Activated CD4-positive, CD25-positive, alpha-beta regulatory T cell treated with anti-CD3 and anti-CD28 coated beads, Interleukin-2, amount 50 U/mL, for 24 hours (primary cell): ENCODE measurements at regions not wholly inside any gene's neighbourhood (a gene's known extent, or its start where the extent isn't known, plus 50 kb on each side); places are given as distances from the start of the nearest gene placed in this dataset.

Experiments used
- ATAC-seq, 2 donors: fragments of 150-1000 bp; cut with Tn5 transposase; one replicate each; pipeline ENCODE4 v1.10.0; 2021; ENCODE audit warnings: mild to moderate bottlenecking in 1 of 2, moderate library complexity in 1 of 2

- ATAC-seq = no peak
Measured at GRCh38 chr11:122270535-122270934, 154.5 kb upstream of the BLID start.

GRCh38 chr11:122269824-122270223 is 153.8 kb upstream of the BLID start:
- ATAC-seq = no peak

GRCh38 chr11:122268601-122269130 is 152.7 kb upstream of the BLID start:
- ATAC-seq = no peak

GRCh38 chr11:122267602-122268001 is 151.6 kb upstream of the BLID start:
- no peak for ATAC-seq

- no peak for ATAC-seq
Measured at GRCh38 chr11:122265981-122266380, 150.0 kb upstream of the BLID start.

GRCh38 chr11:122264121-122264520 is 148.1 kb upstream of the BLID start:
- ATAC-seq = no peak

- no peak for ATAC-seq
Measured at GRCh38 chr11:122261546-122261945, 145.5 kb upstream of the BLID start.

GRCh38 chr11:122259195-122259821 is 143.3 kb upstream of the BLID start:
- ATAC-seq = no peak

- no peak for ATAC-seq
Measured at GRCh38 chr11:122258446-122259194, 142.6 kb upstream of the BLID start.

- ATAC-seq = no peak
Measured at GRCh38 chr11:122253589-122254231, 137.7 kb upstream of the BLID start.

GRCh38 chr11:122248939-122249338 is 132.9 kb upstream of the BLID start:
- ATAC-seq = no peak

GRCh38 chr11:122248131-122248530 is 132.1 kb upstream of the BLID start:
- no peak for ATAC-seq

- no peak for ATAC-seq
Measured at GRCh38 chr11:122246874-122247273, 130.9 kb upstream of the BLID start.

- no peak for ATAC-seq
Measured at GRCh38 chr11:122242731-122243130, 126.7 kb upstream of the BLID start.

GRCh38 chr11:122241566-122241965 is 125.6 kb upstream of the BLID start:
- ATAC-seq = no peak

- ATAC-seq = no peak
Measured at GRCh38 chr11:122240638-122241037, 124.6 kb upstream of the BLID start.

GRCh38 chr11:122235615-122236014 is 119.6 kb upstream of the BLID start:
- no peak for ATAC-seq

GRCh38 chr11:122234780-122235179 is 118.8 kb upstream of the BLID start:
- ATAC-seq = no peak

- ATAC-seq = no peak
Measured at GRCh38 chr11:122234257-122234656, 118.2 kb upstream of the BLID start.

GRCh38 chr11:122232985-122233384 is 117.0 kb upstream of the BLID start:
- no peak for ATAC-seq

GRCh38 chr11:122230385-122230755 is 114.4 kb upstream of the BLID start:
- no peak for ATAC-seq

- ATAC-seq = no peak
Measured at GRCh38 chr11:122229481-122230384, 113.7 kb upstream of the BLID start.

- no peak for ATAC-seq
Measured at GRCh38 chr11:122229078-122229477, 113.1 kb upstream of the BLID start.
